GM18861 (cell line): ENCODE measurements at regions not wholly inside any gene's neighbourhood (a gene's known extent, or its start where the extent isn't known, plus 50 kb on each side); places are given as distances from the start of the nearest gene placed in this dataset.

ENCODE experiments used
- ATAC-seq: cut with Tn5 transposase; IDR thresholded peaks from one replicate; pipeline ENCODE4 v1.9.1; 2021; ENCODE audit not compliant: unreplicated experiment

GRCh38 chr3:159829539-159830227, 159.0 kb upstream of the IL12A start:
- ATAC-seq: no peak

- no peak for ATAC-seq
Observed at GRCh38 chr3:159830523-159831154, 158.0 kb upstream of the IL12A start.

DNA sequence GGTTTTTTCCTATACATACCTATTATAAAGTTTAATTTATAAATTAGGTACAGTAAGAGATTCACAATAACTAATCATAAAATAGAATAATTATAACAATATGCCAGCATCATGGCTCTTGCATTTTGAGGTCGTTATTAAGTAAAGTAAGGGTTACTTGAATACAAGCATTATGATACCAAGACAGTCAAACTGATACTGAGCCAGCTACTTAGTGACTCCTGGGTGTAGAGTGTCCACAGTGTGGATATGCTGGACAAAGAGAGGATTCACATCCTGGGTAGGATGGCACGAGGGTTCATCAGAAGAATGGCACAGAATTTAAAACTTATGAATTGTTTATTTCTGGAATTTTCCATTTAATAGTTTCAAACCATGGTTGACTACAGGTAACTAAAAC, 157.2 kb upstream of the IL12A start:
- ATAC-seq: peak; percentile 44

- peak; percentile 95 for ATAC-seq
Observed at GRCh38 chr3:159832024-159832423, 156.6 kb upstream of the IL12A start.

DNA sequence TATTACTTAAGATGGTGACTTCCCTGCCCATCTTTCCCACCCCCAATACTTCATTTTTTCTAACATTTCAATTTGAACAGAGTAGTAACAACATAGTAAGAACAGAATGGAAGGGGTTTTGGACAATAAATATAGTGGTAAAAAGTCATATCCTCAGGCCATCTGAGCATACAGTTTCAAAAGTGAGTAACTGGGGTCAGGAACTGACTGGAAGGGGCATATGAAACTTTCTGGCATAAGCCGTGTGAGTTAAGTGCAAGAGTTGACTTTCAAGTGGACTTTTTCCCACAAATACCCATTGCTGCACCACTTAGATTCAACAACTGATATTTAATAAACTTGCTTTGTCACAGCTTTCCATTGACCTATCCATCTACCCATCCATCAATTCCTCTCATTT, 153.5 kb upstream of the IL12A start:
- ATAC-seq: no peak

- no peak for ATAC-seq
Observed at GRCh38 chr3:159837725-159838124, 150.9 kb upstream of the IL12A start.

DNA sequence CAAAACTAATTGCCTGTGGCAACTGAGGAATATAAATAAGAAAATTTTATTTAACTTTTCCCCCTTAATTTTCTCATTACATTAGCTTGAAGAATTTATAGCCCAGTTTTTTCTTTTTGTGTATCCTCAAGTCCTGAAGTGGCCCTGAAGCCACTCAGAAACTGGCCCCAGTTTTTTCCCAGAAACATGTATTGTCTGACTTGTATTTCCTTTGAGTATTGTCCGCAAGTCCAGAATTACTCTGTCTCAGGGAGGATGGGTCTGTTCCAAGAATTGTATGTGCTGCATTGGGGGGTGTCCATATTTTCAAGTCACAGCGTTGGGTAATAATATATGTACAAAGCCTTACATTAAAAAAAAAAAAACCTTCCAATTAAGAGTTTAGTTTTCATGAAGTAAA, 149.7 kb upstream of the IL12A start:
- ATAC-seq: no peak

- ATAC-seq: no peak
Observed at GRCh38 chr3:159839561-159840379, 148.9 kb upstream of the IL12A start, which contains the start of gene SCHIP1. Gene SCHIP1, plus strand, starts transcription at chr3:159839861.

- no peak for ATAC-seq
Observed at GRCh38 chr3:159840703-159841299, 147.8 kb upstream of the IL12A start.

- ATAC-seq: no peak
Observed at GRCh38 chr3:159841766-159842165, 146.9 kb upstream of the IL12A start.

- ATAC-seq: no peak
Observed at GRCh38 chr3:159843840-159844730, 144.6 kb upstream of the IL12A start.

- no peak for ATAC-seq
Observed at GRCh38 chr3:159844801-159845261, 143.8 kb upstream of the IL12A start.

DNA sequence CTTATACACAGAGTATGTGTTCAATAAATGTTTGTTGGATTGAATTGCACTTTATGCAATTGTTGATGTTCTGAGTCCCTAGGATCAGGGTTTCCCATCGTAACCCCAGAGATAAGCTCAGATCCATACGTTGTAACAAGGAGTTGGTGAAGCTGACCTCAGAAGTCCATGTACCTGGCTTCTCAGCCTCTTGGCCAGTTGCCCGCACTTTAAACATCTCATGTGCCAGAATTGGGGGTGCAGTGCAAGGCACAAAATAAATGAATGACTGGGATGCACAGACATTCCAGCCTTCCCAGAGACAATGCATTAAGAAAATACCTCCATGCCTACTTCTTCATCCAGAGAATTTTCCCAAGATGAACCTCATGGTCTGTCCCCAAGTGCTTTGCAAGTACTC, 142.9 kb upstream of the IL12A start:
- ATAC-seq: no peak

- ATAC-seq: no peak
Observed at GRCh38 chr3:159846255-159846654, 142.4 kb upstream of the IL12A start.

- no peak for ATAC-seq
Observed at GRCh38 chr3:159848348-159849118, 140.1 kb upstream of the IL12A start.

DNA sequence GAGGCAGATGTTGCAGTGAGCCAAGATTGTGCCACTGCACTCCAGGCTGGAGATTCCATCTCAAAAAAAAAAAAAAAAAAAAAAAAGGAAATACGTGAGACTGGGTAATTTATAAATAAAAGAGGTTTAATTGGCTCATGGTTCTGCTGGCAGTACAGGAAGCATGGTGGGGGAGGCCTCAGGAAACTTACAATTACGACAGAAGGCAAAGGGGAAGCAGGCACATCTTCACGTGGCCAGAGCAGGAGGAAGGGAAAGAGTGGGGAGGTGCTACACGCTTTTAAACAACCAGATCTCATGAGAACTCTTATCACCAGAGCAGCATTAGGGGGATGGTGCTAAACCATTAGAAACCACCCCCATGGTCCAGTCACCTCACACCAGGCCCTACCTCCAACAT, 138.2 kb upstream of the IL12A start:
- ATAC-seq: no peak

- ATAC-seq: no peak
Observed at GRCh38 chr3:159852266-159852665, 136.4 kb upstream of the IL12A start.

- ATAC-seq: no peak
Observed at GRCh38 chr3:159852821-159853505, 135.7 kb upstream of the IL12A start.

DNA sequence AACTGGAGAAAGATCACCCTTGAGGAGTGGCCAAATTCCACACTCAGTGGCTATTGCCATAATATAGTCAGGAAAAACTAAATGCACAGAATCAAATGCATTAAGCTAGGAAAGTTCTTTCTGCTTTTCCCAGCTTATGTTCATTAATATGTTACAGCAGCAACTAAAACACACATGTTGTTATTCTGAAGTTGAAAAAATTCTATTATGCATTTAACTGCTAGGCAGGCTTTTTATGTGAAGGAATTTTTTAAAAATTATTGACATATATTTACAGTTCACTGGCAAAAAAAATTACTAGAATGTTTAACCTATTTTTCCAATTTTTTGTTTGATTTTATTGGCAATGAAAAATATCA, 135.2 kb upstream of the IL12A start:
- ATAC-seq: no peak
